ENCODE measurements at regions not wholly inside any gene's neighbourhood (a gene's known extent, or its start where the extent isn't known, plus 50 kb on each side); places are given as distances from the start of the nearest gene placed in this dataset.

- Histone ChIP-seq H2AFZ (ENCODE audit: low read length) (no peak overlapping the region), H3K4me3 (ENCODE audit: low read length) (no peak overlapping the region), H3K27ac (ENCODE audit: low read length) (no peak overlapping the region), H3K36me3 (ENCODE audit: insufficient read depth, low read length) (no peaks in the 10 kb centered on the region), H3K9me3 (ENCODE audit: low read length) (no peaks in the 10 kb centered on the region), H3K4me1 (ENCODE audit: low read length) (no peaks in the 10 kb centered on the region), H3K4me2 (ENCODE audit: low read depth, low read length, poor library complexity, severe bottlenecking) (no peak overlapping the region), H3K27me3 (ENCODE audit: low read length) (no peaks in the 10 kb centered on the region), H3K9ac (ENCODE audit: low read length) (no peak overlapping the region), H3K79me2 (ENCODE audit: low read length) (no peaks in the 10 kb centered on the region), H3K9me2 (replicated peaks; ENCODE audit: insufficient read depth, low read length) (no peaks in the 10 kb centered on the region), H4K20me1 (ENCODE audit: insufficient read depth, low read depth, low read length) (no peaks in the 10 kb centered on the region)
- no peak for DNase-seq
Measured at GRCh38 chr2:237260039-237260620, 153.8 kb downstream of the COL6A3 start.

DNA sequence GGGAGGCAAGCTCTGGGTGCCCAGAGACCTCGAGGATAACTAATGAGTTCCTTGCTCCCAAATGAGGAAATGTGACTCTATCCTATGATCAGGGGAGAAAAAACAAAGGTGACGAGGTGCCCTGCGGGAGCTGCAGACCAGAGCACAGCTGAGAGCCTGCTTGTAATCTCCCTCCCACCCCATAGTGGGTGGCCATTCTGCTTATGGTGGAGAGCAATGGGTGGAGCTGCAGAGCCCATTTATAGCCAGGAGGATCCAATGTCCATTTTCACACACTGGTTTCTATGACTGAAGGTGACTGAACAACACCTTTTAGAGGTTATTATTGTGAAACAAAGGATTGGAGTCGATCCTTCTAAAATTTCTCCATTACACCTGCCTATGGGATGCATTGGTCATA lies 153.3 kb downstream of the COL6A3 start:
- no peaks in the 10 kb centered on the region for H3K9me2 ChIP-seq (replicated peaks; ENCODE audit: insufficient read depth, low read length)
- H3K79me2 ChIP-seq (ENCODE audit: low read length), result no peaks in the 10 kb centered on the region
- H4K20me1 ChIP-seq (ENCODE audit: insufficient read depth, low read depth, low read length), result no peaks in the 10 kb centered on the region
- no peak overlapping the region for H3K9ac ChIP-seq (ENCODE audit: low read length)
- H3K4me3 ChIP-seq (ENCODE audit: low read length), result no peak overlapping the region
- no peak for DNase-seq
- H3K4me2 ChIP-seq (ENCODE audit: low read depth, low read length, poor library complexity, severe bottlenecking), result no peak overlapping the region
- no peaks in the 10 kb centered on the region for H3K9me3 ChIP-seq (ENCODE audit: low read length)
- no peaks in the 10 kb centered on the region for H3K36me3 ChIP-seq (ENCODE audit: insufficient read depth, low read length)
- H3K27ac ChIP-seq (ENCODE audit: low read length), result no peak overlapping the region
- H3K4me1 ChIP-seq (ENCODE audit: low read length), result no peaks in the 10 kb centered on the region
- H3K27me3 ChIP-seq (ENCODE audit: low read length), result no peaks in the 10 kb centered on the region
- H2AFZ ChIP-seq (ENCODE audit: low read length), result no peak overlapping the region

DNA sequence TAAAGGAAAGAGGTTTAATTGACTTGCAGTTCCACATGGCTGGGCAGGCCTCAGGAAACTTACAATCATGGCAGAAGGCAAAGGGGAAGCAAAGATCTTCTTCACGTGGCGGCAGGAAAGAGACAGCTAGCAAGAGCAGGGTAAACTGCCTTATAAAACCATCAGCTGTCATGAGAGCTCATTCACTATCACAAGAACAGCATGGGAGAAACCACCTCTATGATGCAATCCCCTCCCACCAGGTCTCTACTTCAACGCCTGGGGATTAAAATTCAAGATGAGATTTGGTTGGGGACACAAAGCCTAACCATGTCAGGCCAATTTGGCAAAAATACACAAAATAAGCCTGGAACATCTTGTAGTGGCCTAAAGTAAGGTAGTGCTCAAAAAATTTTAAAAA lies 152.6 kb downstream of the COL6A3 start:
- Histone ChIP-seq H3K27me3 (ENCODE audit: low read length) (no peaks in the 10 kb centered on the region), H3K27ac (ENCODE audit: low read length) (no peak overlapping the region), H3K4me2 (ENCODE audit: low read depth, low read length, poor library complexity, severe bottlenecking) (no peak overlapping the region), H3K36me3 (ENCODE audit: insufficient read depth, low read length) (no peaks in the 10 kb centered on the region), H3K9me2 (replicated peaks; ENCODE audit: insufficient read depth, low read length) (no peaks in the 10 kb centered on the region), H3K4me3 (ENCODE audit: low read length) (no peak overlapping the region), H3K9ac (ENCODE audit: low read length) (no peak overlapping the region), H2AFZ (ENCODE audit: low read length) (no peak overlapping the region), H3K79me2 (ENCODE audit: low read length) (no peaks in the 10 kb centered on the region), H3K9me3 (ENCODE audit: low read length) (no peaks in the 10 kb centered on the region), H3K4me1 (ENCODE audit: low read length) (no peaks in the 10 kb centered on the region), H4K20me1 (ENCODE audit: insufficient read depth, low read depth, low read length) (no peaks in the 10 kb centered on the region)
- no peak for DNase-seq

- no peak overlapping the region for H3K4me3 ChIP-seq (ENCODE audit: low read length)
- H3K4me2 ChIP-seq (ENCODE audit: low read depth, low read length, poor library complexity, severe bottlenecking), result no peak overlapping the region
- no peak overlapping the region for H3K9ac ChIP-seq (ENCODE audit: low read length)
- no peaks in the 10 kb centered on the region for H3K36me3 ChIP-seq (ENCODE audit: insufficient read depth, low read length)
- no peaks in the 10 kb centered on the region for H4K20me1 ChIP-seq (ENCODE audit: insufficient read depth, low read depth, low read length)
- H3K79me2 ChIP-seq (ENCODE audit: low read length), result no peaks in the 10 kb centered on the region
- H3K4me1 ChIP-seq (ENCODE audit: low read length), result no peaks in the 10 kb centered on the region
- no peaks in the 10 kb centered on the region for H3K27me3 ChIP-seq (ENCODE audit: low read length)
- no peaks in the 10 kb centered on the region for H3K9me3 ChIP-seq (ENCODE audit: low read length)
- H3K27ac ChIP-seq (ENCODE audit: low read length), result no peak overlapping the region
- no peak for DNase-seq
- H2AFZ ChIP-seq (ENCODE audit: low read length), result no peak overlapping the region
- H3K9me2 ChIP-seq (replicated peaks; ENCODE audit: insufficient read depth, low read length), result no peaks in the 10 kb centered on the region
Measured at GRCh38 chr2:237262838-237263771, 150.9 kb downstream of the COL6A3 start.

DNA sequence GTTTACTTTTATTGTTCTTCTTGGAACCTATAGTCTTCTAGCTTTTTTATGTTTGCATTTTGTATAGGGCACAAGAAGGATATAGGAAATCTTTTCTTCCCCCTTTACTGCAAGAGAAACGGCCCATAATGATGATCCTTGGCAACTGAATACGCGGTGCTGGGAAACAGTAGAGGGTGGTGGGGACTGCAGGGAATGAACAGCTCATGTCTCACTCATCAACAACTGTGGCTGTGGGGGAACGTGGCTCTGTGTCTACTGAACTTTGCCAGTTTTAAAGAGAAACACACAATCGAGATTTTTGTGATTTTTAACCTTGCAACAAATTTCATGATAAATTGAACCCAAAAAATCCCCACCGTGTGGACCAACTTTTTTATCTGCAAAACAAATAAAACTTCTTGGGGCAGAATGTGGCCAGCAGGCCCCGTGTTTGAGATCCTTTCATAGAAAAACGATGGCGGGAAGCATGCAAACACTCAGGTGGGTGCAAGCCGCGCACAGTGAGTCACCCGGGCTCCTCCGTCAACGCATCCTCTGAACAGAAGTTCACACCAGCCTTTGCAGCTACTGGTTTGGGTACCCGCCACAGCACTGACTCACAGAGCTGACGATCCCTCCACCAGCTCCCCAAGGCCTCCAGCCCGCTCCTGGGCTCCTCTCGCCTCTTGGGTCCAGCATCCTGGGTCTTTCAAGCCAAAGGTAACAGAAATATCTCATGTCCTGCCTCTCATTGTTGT lies 149.3 kb downstream of the COL6A3 start:
- no peaks in the 10 kb centered on the region for H3K9me3 ChIP-seq (ENCODE audit: low read length)
- no peaks in the 10 kb centered on the region for H3K36me3 ChIP-seq (ENCODE audit: insufficient read depth, low read length)
- H3K4me2 ChIP-seq (ENCODE audit: low read depth, low read length, poor library complexity, severe bottlenecking), result no peak overlapping the region
- H3K27me3 ChIP-seq (ENCODE audit: low read length), result no peaks in the 10 kb centered on the region
- H3K27ac ChIP-seq (ENCODE audit: low read length), result no peak overlapping the region
- no peak for DNase-seq
- H3K4me3 ChIP-seq (ENCODE audit: low read length), result no peak overlapping the region
- H3K9ac ChIP-seq (ENCODE audit: low read length), result no peak overlapping the region
- H3K4me1 ChIP-seq (ENCODE audit: low read length), result no peaks in the 10 kb centered on the region
- H3K9me2 ChIP-seq (replicated peaks; ENCODE audit: insufficient read depth, low read length), result no peaks in the 10 kb centered on the region
- no peaks in the 10 kb centered on the region for H3K79me2 ChIP-seq (ENCODE audit: low read length)
- H2AFZ ChIP-seq (ENCODE audit: low read length), result no peak overlapping the region
- H4K20me1 ChIP-seq (ENCODE audit: insufficient read depth, low read depth, low read length), result no peaks in the 10 kb centered on the region

GRCh38 chr2:237268004-237268708 lies 145.8 kb downstream of the COL6A3 start:
- Histone ChIP-seq H3K27ac (ENCODE audit: low read length) (no peak overlapping the region), H3K9ac (ENCODE audit: low read length) (no peak overlapping the region), H3K9me3 (ENCODE audit: low read length) (no peaks in the 10 kb centered on the region), H3K4me3 (ENCODE audit: low read length) (no peak overlapping the region), H3K36me3 (ENCODE audit: insufficient read depth, low read length) (no peaks in the 10 kb centered on the region), H3K4me2 (ENCODE audit: low read depth, low read length, poor library complexity, severe bottlenecking) (no peak overlapping the region), H2AFZ (ENCODE audit: low read length) (no peak overlapping the region), H3K79me2 (ENCODE audit: low read length) (no peaks in the 10 kb centered on the region), H4K20me1 (ENCODE audit: insufficient read depth, low read depth, low read length) (no peaks in the 10 kb centered on the region), H3K4me1 (ENCODE audit: low read length) (no peaks in the 10 kb centered on the region), H3K9me2 (replicated peaks; ENCODE audit: insufficient read depth, low read length) (no peaks in the 10 kb centered on the region), H3K27me3 (ENCODE audit: low read length) (no peaks in the 10 kb centered on the region)
- no peak for DNase-seq

DNA sequence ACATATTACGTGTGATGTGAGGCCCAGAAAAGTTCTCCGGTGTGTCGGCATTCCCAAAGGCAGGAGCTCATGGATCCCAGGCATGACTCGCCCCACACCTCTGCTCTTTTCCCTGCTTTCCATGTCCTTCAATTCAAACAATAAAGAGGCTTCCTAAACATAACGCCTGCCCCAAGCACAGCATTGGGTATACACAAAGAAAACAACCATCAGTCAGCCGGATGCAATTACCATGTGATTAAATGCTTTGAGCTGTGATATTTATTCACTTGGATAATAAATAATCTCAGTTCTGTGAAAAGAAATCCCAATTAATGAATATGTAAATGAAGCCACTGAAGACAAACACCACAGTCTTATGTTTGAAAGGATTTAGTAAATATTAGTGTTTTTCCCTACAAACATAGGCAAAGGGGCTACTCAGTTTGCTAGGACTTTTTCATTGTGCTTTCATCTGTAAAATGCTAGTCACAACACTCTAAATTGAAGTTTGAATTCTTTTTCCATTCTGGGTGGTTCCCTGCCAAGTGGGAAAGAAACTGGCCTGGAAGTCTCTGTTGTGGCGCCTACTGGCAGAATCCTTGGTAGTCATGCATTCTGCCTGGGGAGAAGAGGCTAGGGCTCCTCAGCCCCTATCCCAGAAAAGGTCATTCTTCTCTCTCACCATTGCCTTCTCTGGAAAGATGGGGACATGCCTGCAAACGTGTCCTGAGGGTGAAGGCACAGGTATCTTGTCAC lies 144.7 kb downstream of the COL6A3 start:
- no peaks in the 10 kb centered on the region for H3K4me1 ChIP-seq (ENCODE audit: low read length)
- no peak overlapping the region for H2AFZ ChIP-seq (ENCODE audit: low read length)
- H3K27ac ChIP-seq (ENCODE audit: low read length), result no peak overlapping the region
- H3K36me3 ChIP-seq (ENCODE audit: insufficient read depth, low read length), result no peaks in the 10 kb centered on the region
- H4K20me1 ChIP-seq (ENCODE audit: insufficient read depth, low read depth, low read length), result no peaks in the 10 kb centered on the region
- no peak for DNase-seq
- H3K4me2 ChIP-seq (ENCODE audit: low read depth, low read length, poor library complexity, severe bottlenecking), result no peak overlapping the region
- no peaks in the 10 kb centered on the region for H3K79me2 ChIP-seq (ENCODE audit: low read length)
- H3K9ac ChIP-seq (ENCODE audit: low read length), result no peak overlapping the region
- H3K4me3 ChIP-seq (ENCODE audit: low read length), result no peak overlapping the region
- no peaks in the 10 kb centered on the region for H3K27me3 ChIP-seq (ENCODE audit: low read length)
- H3K9me3 ChIP-seq (ENCODE audit: low read length), result no peaks in the 10 kb centered on the region
- H3K9me2 ChIP-seq (replicated peaks; ENCODE audit: insufficient read depth, low read length), result no peaks in the 10 kb centered on the region

Data from Karpas-422 (cell line).